HepG2 (cell line): ENCODE measurements at regions not wholly inside any gene's neighbourhood (a gene's known extent, or its start where the extent isn't known, plus 50 kb on each side); places are given as distances from the start of the nearest gene placed in this dataset.

Experiments
- ATAC-seq: fragments of 200-7000 bp; cut with Tn5 transposase; 3 replicates; pipeline ENCODE4 v1.9.1; 2020; ENCODE audit warnings: mild to moderate bottlenecking, moderate library complexity
- BruUV-seq: library from RNA; stranded (reverse); fragments of 400-500 nt; replicated peaks from 2 replicates; lab custom pipeline; 2021; lab: Mats Ljungman, UMichigan
- CTCF ChIA-PET: fragments of 300-600 bp; formaldehyde crosslinking; extraction: SDS; loops from one replicate; lab custom pipeline; 2021; ENCODE audit warnings: low total read pairs, inconsistent platforms, low intra/inter-chr PET ratio; lab: Yijun Ruan, JAX
- POLR2A ChIA-PET: fragments of 350-600 bp; sonication (Branson Sonifier 250); formaldehyde crosslinking; loops from one replicate; lab custom pipeline; 2020; ENCODE audit warnings: antibody characterized with exemption, inconsistent platforms; lab: Yijun Ruan, JAX
- DNase-seq: peaks from one replicate; pipeline ENCODE4 v3.0.0-alpha.2; 2015; ENCODE audit warnings: low spot score
- FAIRE-seq: peaks from 3 replicates; lab custom pipeline; 2011; peaks lifted over from hg19 to GRCh38; lab: Jason Lieb, UNC
- H2AFZ ChIP-seq: one replicate; pipeline ENCODE4 v1.6.1; 2011; ENCODE audit warnings: low read length, inconsistent platforms
- H3K27ac ChIP-seq: fragments of 300-600 bp; 3 replicates; pipeline ENCODE4 v1.8.0; 2011; ENCODE audit warnings: mixed run types, mild to moderate bottlenecking, mixed read lengths, low read length, inconsistent platforms; ENCODE audit not compliant: insufficient read depth; ENCODE audit errors: extremely low read length
- H3K27me3 ChIP-seq, 2 experiments: fragments of 200-600 bp in 1 of 2; 2 replicates in 1 of 2; 3 replicates in 1 of 2; pipeline versions ENCODE4 v1.6.0 to v1.8.0; 2011; ENCODE audit warnings: low read length in 2 of 2, mild to moderate bottlenecking in 2 of 2, moderate library complexity in 2 of 2, inconsistent platforms in 1 of 2; ENCODE audit not compliant: insufficient read depth in 2 of 2, control insufficient read depth in 1 of 2
- H3K36me3 ChIP-seq, 2 experiments: fragments of 200-600 bp in 1 of 2; replicated peaks in 1 of 2; 2 replicates in 1 of 2; 3 replicates in 1 of 2; pipeline versions ENCODE4 v1.5.1 to v1.8.0; 2011; ENCODE audit warnings: low read length in 2 of 2, inconsistent platforms in 1 of 2; ENCODE audit not compliant: insufficient read depth in 2 of 2, control insufficient read depth in 1 of 2
- H3K4me1 ChIP-seq: 2 replicates; pipeline ENCODE4 v1.5.1; 2012; ENCODE audit warnings: low read length, inconsistent platforms; ENCODE audit not compliant: insufficient read depth
- H3K4me2 ChIP-seq: 2 replicates; pipeline ENCODE4 v1.6.0; 2011; ENCODE audit warnings: low read depth, low read length, inconsistent platforms
- H3K4me3 ChIP-seq, 3 experiments: fragments of 200-600 bp in 1 of 3; sonication (generic), shearing (Covaris generic) in 1 of 3; replicated peaks in 1 of 3; 2 replicates each; pipeline ENCODE4 v1.5.1; 2011 to 2016; ENCODE audit warnings: low read length in 3 of 3, inconsistent platforms in 2 of 3, low read depth in 2 of 3, mild to moderate bottlenecking in 2 of 3, control low read depth in 1 of 3, mixed read lengths in 1 of 3; ENCODE audit not compliant: insufficient read depth in 1 of 3
- H3K79me2 ChIP-seq: one replicate; pipeline ENCODE4 v1.6.1; 2011; ENCODE audit warnings: low read length, inconsistent platforms; ENCODE audit not compliant: insufficient read depth
- H3K9ac ChIP-seq: 2 replicates; pipeline ENCODE4 v1.6.0; 2011; ENCODE audit warnings: mild to moderate bottlenecking, low read depth, low read length, inconsistent platforms; ENCODE audit not compliant: insufficient read depth
- H3K9me3 ChIP-seq: 2 replicates; pipeline ENCODE4 v1.5.1; 2012; ENCODE audit warnings: mild to moderate bottlenecking, low read length
- H4K20me1 ChIP-seq: 2 replicates; pipeline ENCODE4 v1.6.0; 2011; ENCODE audit warnings: inconsistent platforms, mild to moderate bottlenecking, low read length, moderate library complexity; ENCODE audit not compliant: insufficient read depth
- ETV6 ChIP-seq: sonication (generic); formaldehyde crosslinking; conservative IDR thresholded peaks from 2 replicates; pipeline ENCODE4 v1.4.0; 2020; ENCODE audit warnings: missing genetic modification reagents
- JUNB ChIP-seq: sonication (generic); formaldehyde crosslinking; IDR thresholded peaks from 2 replicates; pipeline ENCODE4 v1.8.0; 2022; ENCODE audit warnings: missing genetic modification reagents, mild to moderate bottlenecking, borderline replicate concordance
- MBNL3 ChIP-seq: fragments of 250-450 bp; sonication (Bioruptor Pico); conservative IDR thresholded peaks from 2 replicates; pipeline ENCODE4 v1.8.0; 2022; ENCODE audit warnings: mild to moderate bottlenecking, inconsistent platforms
- ZNF274 ChIP-seq: sonication (generic); formaldehyde crosslinking; IDR thresholded peaks from 2 replicates; pipeline ENCODE4 v1.5.1; 2020; ENCODE audit warnings: mild to moderate bottlenecking, missing genetic modification reagents
- ZNF333 ChIP-seq: sonication (generic); formaldehyde crosslinking; IDR thresholded peaks from 2 replicates; pipeline ENCODE4 v1.4.0; 2020; ENCODE audit warnings: mild to moderate bottlenecking, missing genetic modification reagents, borderline replicate concordance
- ZNF567 ChIP-seq: sonication (generic); formaldehyde crosslinking; IDR thresholded peaks from 2 replicates; pipeline ENCODE4 v1.8.1; 2023; ENCODE audit warnings: mild to moderate bottlenecking, missing genetic modification reagents, borderline replicate concordance
- ZNF605 ChIP-seq: sonication (generic); formaldehyde crosslinking; IDR thresholded peaks from 2 replicates; pipeline ENCODE4 v1.8.0; 2022; ENCODE audit warnings: mild to moderate bottlenecking, missing genetic modification reagents
- ZNF660 ChIP-seq: sonication (generic); formaldehyde crosslinking; IDR thresholded peaks from 2 replicates; pipeline ENCODE4 v1.5.1; 2020; ENCODE audit warnings: mild to moderate bottlenecking, low read depth, missing genetic modification reagents, borderline replicate concordance
- WGBS: methylation state at CpG from one replicate; pipeline ENCODE4 v1.1.6; 2017; ENCODE audit warnings: low lambda C conversion rate; 5-methylcytosine and 5-hydroxymethylcytosine counted together
- in situ Hi-C: cut with HindIII; loops from 2 replicates; pipeline ENCODE4 v1.10.0; 2017; ENCODE audit warnings: low pct_unique_long_range_greater_than_20kb; ENCODE audit not compliant: extremely low pct_ligation_motif_present
- intact Hi-C: fragments of 100-400 bp; cut with micrococcal nuclease; formaldehyde crosslinking; loops from one replicate; pipeline ENCODE4 v1.10.0; 2022; ENCODE audit not compliant: unreplicated experiment
- TF ChIP-seq, protein P1 (sequence below): sonication (generic); formaldehyde crosslinking; IDR thresholded peaks from 2 replicates; pipeline ENCODE4 v1.4.0; 2020; ENCODE audit warnings: missing genetic modification reagents
- TF ChIP-seq, protein P2 (sequence below): conservative IDR thresholded peaks from 2 replicates; pipeline ENCODE4 v1.6.1; 2018; ENCODE audit warnings: missing genetic modification reagents
- TF ChIP-seq, protein P3 (sequence below): sonication (generic); formaldehyde crosslinking; IDR thresholded peaks from 2 replicates; pipeline ENCODE4 v1.4.0; 2020; ENCODE audit warnings: missing genetic modification reagents, low read depth, mild to moderate bottlenecking, borderline replicate concordance

DNA sequence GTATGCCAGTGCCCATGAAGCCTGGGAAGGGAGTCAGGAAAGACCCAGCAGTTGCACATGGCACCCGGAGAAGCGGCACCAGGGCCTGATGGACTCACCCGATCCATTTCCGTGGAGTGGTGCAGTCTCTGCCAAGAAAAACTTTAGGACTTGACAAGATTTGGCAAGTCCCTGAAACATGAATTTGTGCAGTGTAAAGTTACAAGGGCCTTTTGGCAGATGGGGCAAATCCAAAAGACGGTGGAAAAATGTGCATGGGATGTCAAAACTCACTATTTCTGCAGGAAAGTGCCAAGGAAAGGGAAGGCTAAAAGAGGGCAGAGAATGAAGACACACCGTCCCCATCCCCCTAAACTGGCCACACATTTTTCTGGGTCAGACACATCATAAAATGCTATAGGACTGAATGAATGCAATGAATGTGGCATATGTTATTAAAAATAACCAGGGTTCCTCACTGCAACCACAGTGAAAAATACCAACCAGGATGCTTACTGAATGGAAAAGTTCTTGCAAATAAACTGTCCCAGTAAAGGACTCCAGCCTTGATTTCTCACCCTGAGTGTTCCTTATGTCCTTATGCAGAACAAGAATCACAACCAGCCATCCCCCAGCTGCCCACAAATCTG lies 173.5 kb upstream of the SIX2 start:
- Histone ChIP-seq H3K79me2 (no peaks in the 10 kb centered on the region), H3K4me2 (no peak overlapping the region), H4K20me1 (no peaks in the 10 kb centered on the region), H3K9ac (no peak overlapping the region), H3K36me3 (no peaks in the 10 kb centered on the region), H3K4me1 (no peaks in the 10 kb centered on the region), H3K27ac (no peak overlapping the region), H2AFZ (no peak overlapping the region), H3K9me3 (no peaks in the 10 kb centered on the region), H3K27me3 (peaks cover 0 to 4% of the 10 kb centered on the region in 2 experiments; a peak in 3 of 5 replicates), H3K4me3 (no peak overlapping the region)
- no TSS peak for BruUV-seq
- in situ Hi-C loops (no loop called here), intact Hi-C loops (no loop called here)
- ATAC-seq (no peak), FAIRE-seq (no peak), DNase-seq (no peak)
- ChIA-PET POLR2A (no interaction called here), CTCF (no interaction called here)
- TF ChIP-seq, protein P1, sequence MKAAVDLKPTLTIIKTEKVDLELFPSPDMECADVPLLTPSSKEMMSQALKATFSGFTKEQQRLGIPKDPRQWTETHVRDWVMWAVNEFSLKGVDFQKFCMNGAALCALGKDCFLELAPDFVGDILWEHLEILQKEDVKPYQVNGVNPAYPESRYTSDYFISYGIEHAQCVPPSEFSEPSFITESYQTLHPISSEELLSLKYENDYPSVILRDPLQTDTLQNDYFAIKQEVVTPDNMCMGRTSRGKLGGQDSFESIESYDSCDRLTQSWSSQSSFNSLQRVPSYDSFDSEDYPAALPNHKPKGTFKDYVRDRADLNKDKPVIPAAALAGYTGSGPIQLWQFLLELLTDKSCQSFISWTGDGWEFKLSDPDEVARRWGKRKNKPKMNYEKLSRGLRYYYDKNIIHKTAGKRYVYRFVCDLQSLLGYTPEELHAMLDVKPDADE (CRISPR knock-in tag): no peak
- no peak for TF ChIP-seq MBNL3 (CRISPR knock-in tag)
- 71% methylated on average over 6 of the region's 6 CpGs for WGBS

DNA sequence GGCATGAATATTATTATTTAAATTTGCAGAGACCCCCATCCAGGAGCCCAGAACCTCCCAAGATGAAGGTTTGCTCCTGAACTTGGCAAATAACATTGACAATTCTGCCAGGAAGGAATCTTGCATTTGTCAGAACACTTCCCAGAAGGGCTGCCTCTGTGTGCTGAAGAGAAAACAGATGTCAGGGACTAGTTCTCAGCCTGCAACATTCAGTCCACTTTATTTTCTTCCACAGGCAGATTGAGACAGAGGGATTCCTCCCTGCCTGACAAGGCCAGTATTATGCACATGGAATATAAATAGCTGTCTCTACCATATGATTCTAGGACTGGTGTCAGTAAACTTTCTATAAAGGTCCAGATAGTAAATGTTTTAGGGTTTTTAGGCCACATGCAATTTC lies 171.5 kb upstream of the SIX2 start:
- no peaks in the 10 kb centered on the region for H3K9me3 ChIP-seq
- no peaks in the 10 kb centered on the region for H3K4me1 ChIP-seq
- DNase-seq (no peak), ATAC-seq (no peak), FAIRE-seq (no peak)
- intact Hi-C loops (no loop called here), in situ Hi-C loops (no loop called here)
- H3K4me2 ChIP-seq: no peak overlapping the region
- no peaks in the 10 kb centered on the region for H3K79me2 ChIP-seq
- no peaks in the 10 kb centered on the region for H3K36me3 ChIP-seq
- H3K27ac ChIP-seq: no peak overlapping the region
- ChIA-PET POLR2A (no interaction called here), CTCF (no interaction called here)
- no peak overlapping the region for H2AFZ ChIP-seq
- no peak overlapping the region for H3K9ac ChIP-seq
- H4K20me1 ChIP-seq: no peaks in the 10 kb centered on the region
- H3K27me3 ChIP-seq: 0 out of 5 replicates have a peak, but pooled peaks cover 0 to 1% of the 10 kb centered on the region in 2 experiments
- BruUV-seq: no TSS peak
- H3K4me3 ChIP-seq: no peak overlapping the region
- TF ChIP-seq ETV6 (no peak), ZNF660 (no peak), ZNF274 (CRISPR knock-in tag) (no peak), JUNB (no peak), ZNF567 (no peak), ZNF605 (CRISPR knock-in tag) (no peak), ZNF333 (CRISPR knock-in tag) (no peak)
- TF ChIP-seq, protein P2, sequence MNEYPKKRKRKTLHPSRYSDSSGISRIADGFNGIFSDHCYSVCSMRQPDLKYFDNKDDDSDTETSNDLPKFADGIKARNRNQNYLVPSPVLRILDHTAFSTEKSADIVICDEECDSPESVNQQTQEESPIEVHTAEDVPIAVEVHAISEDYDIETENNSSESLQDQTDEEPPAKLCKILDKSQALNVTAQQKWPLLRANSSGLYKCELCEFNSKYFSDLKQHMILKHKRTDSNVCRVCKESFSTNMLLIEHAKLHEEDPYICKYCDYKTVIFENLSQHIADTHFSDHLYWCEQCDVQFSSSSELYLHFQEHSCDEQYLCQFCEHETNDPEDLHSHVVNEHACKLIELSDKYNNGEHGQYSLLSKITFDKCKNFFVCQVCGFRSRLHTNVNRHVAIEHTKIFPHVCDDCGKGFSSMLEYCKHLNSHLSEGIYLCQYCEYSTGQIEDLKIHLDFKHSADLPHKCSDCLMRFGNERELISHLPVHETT (CRISPR knock-in tag): no peak
- TF ChIP-seq, protein P3, sequence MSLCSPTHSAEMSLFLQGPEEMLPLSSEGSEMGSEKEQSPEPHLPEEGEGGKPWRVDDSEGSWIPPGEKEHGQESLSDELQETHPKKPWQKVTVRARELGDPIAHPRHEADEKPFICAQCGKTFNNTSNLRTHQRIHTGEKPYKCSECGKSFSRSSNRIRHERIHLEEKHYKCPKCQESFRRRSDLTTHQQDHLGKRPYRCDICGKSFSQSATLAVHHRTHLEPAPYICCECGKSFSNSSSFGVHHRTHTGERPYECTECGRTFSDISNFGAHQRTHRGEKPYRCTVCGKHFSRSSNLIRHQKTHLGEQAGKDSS (CRISPR knock-in tag): no peak
